Endothelial cell of umbilical vein (primary cell): ENCODE measurements at regions not wholly inside any gene's neighbourhood (a gene's known extent, or its start where the extent isn't known, plus 50 kb on each side); places are given as distances from the start of the nearest gene placed in this dataset.

Experiments
- CTCF ChIP-seq, 2 donors: IDR thresholded peaks; 1 replicate in 1 of 2; 2 replicates in 1 of 2; pipeline ENCODE4 v1.5.1; 2011; ENCODE audit warnings: low read length in 2 of 2, mild to moderate bottlenecking in 2 of 2, moderate library complexity in 2 of 2, control low read depth in 1 of 2, inconsistent platforms in 1 of 2, low read depth in 1 of 2; ENCODE audit not compliant: insufficient read depth in 1 of 2; ENCODE audit errors: extremely low read depth in 1 of 2
- EZH2 ChIP-seq: IDR thresholded peaks from 2 replicates; pipeline ENCODE4 v1.6.1; 2012; ENCODE audit warnings: borderline replicate concordance, low read depth, mild to moderate bottlenecking, moderate library complexity, low read length, inconsistent platforms; ENCODE audit not compliant: severe bottlenecking
- JUN ChIP-seq: IDR thresholded peaks from 2 replicates; pipeline ENCODE4 v1.6.1; 2011; ENCODE audit warnings: borderline replicate concordance, low read depth; ENCODE audit not compliant: insufficient read length, insufficient read depth
- MAX ChIP-seq: IDR thresholded peaks from 2 replicates; pipeline ENCODE4 v1.6.1; 2011; ENCODE audit not compliant: insufficient read depth, insufficient read length
- POLR2A ChIP-seq: IDR thresholded peaks from 2 replicates; pipeline ENCODE4 v1.6.1; 2012; ENCODE audit warnings: low read depth, mild to moderate bottlenecking, control low read depth, low read length
- POLR2AphosphoS5 ChIP-seq: IDR thresholded peaks from 2 replicates; pipeline ENCODE4 v1.6.1; 2012; ENCODE audit warnings: low read depth, mild to moderate bottlenecking, control low read depth, low read length, moderate library complexity; ENCODE audit not compliant: insufficient read depth

- TF ChIP-seq POLR2AphosphoS5: no peak
- TF ChIP-seq POLR2A: no peak
- TF ChIP-seq MAX: no peak
- no peak for TF ChIP-seq CTCF (IDR thresholded peaks at IDR 0.05; ENCODE audit: extremely low read depth in 1 of 2, insufficient read depth in 1 of 2, low read depth in 1 of 2, low read length in 2 of 2)
- no peak for TF ChIP-seq EZH2
- TF ChIP-seq JUN: no peak
Observed at GRCh38 chr5:7331131-7331530, 64.8 kb upstream of the ADCY2 start.
